Keratinocyte (primary cell): ENCODE measurements at regions not wholly inside any gene's neighbourhood (a gene's known extent, or its start where the extent isn't known, plus 50 kb on each side); places are given as distances from the start of the nearest gene placed in this dataset.

Experiments
- DNase-seq: peaks from one replicate; pipeline ENCODE4 v3.0.0-alpha.2; 2011; ENCODE audit warnings: low read depth, missing footprints, low spot score
- FAIRE-seq: peaks from 2 replicates; lab custom pipeline; 2011; peaks lifted over from hg19 to GRCh38; lab: Jason Lieb, UNC
- H2AFZ ChIP-seq: 2 replicates; pipeline ENCODE4 v1.6.0; 2012; ENCODE audit warnings: low read length, control low read depth, inconsistent platforms; ENCODE audit not compliant: control insufficient read depth
- H3K27ac ChIP-seq: 2 replicates; pipeline ENCODE4 v1.5.1; 2011; ENCODE audit warnings: low read length; ENCODE audit not compliant: control insufficient read depth, insufficient read depth
- H3K27me3 ChIP-seq: 3 replicates; pipeline ENCODE4 v1.6.0; 2011; ENCODE audit warnings: low read length; ENCODE audit not compliant: control insufficient read depth, insufficient read depth; ENCODE audit errors: extremely low read depth
- H3K36me3 ChIP-seq, 2 experiments: 2 replicates in 1 of 2; 3 replicates in 1 of 2; pipeline ENCODE4 v1.5.1; 2011; ENCODE audit warnings: low read length in 2 of 2, mild to moderate bottlenecking in 1 of 2; ENCODE audit not compliant: control insufficient read depth in 2 of 2, insufficient read depth in 2 of 2; ENCODE audit errors: extremely low read depth in 1 of 2
- H3K4me1 ChIP-seq: 3 replicates; pipeline ENCODE4 v1.5.1; 2011; ENCODE audit warnings: low read length; ENCODE audit not compliant: control insufficient read depth, insufficient read depth; ENCODE audit errors: extremely low read depth
- H3K4me2 ChIP-seq: 3 replicates; pipeline ENCODE4 v1.6.0; 2011; ENCODE audit warnings: low read depth, low read length; ENCODE audit not compliant: control insufficient read depth, insufficient read depth; ENCODE audit errors: extremely low read depth
- H3K4me3 ChIP-seq, 3 experiments: fragments of 200-600 bp in 1 of 3; sonication (generic) in 1 of 3; 2 replicates in 2 of 3; 3 replicates in 1 of 3; pipeline ENCODE4 v1.5.1; 2011 to 2016; ENCODE audit warnings: low read length in 3 of 3, mild to moderate bottlenecking in 3 of 3, control low read depth in 2 of 3, inconsistent platforms in 1 of 3, low read depth in 1 of 3, mixed read lengths in 1 of 3, mixed run types in 1 of 3, moderate library complexity in 1 of 3; ENCODE audit not compliant: control insufficient read depth in 2 of 3, insufficient read depth in 2 of 3; ENCODE audit errors: extremely low read depth in 1 of 3
- H3K79me2 ChIP-seq: 2 replicates; pipeline ENCODE4 v1.6.0; 2012; ENCODE audit warnings: low read length; ENCODE audit not compliant: control insufficient read depth, insufficient read depth
- H3K9ac ChIP-seq: 3 replicates; pipeline ENCODE4 v1.6.0; 2011; ENCODE audit warnings: low read length; ENCODE audit not compliant: control insufficient read depth, insufficient read depth; ENCODE audit errors: extremely low read depth
- H3K9me1 ChIP-seq: 3 replicates; pipeline ENCODE4 v1.6.0; 2011; ENCODE audit warnings: low read length; ENCODE audit not compliant: control insufficient read depth, insufficient read depth; ENCODE audit errors: extremely low read depth
- H3K9me3 ChIP-seq: 2 replicates; pipeline ENCODE4 v1.5.1; 2012; ENCODE audit warnings: low read depth, low read length; ENCODE audit not compliant: control insufficient read depth
- H4K20me1 ChIP-seq: 3 replicates; pipeline ENCODE4 v1.6.0; 2011; ENCODE audit warnings: low read length; ENCODE audit not compliant: control insufficient read depth, insufficient read depth; ENCODE audit errors: extremely low read depth
- CTCF ChIP-seq, 3 experiments: IDR thresholded peaks in 1 of 3; conservative IDR thresholded peaks in 1 of 3; optimal IDR thresholded peaks in 1 of 3; 2 replicates in 2 of 3; 3 replicates in 1 of 3; pipeline versions ENCODE3 to v1.5.1; 2011; ENCODE audit warnings: low read length in 3 of 3, mild to moderate bottlenecking in 3 of 3, moderate library complexity in 2 of 3, control low read depth in 1 of 3, inconsistent platforms in 1 of 3; ENCODE audit not compliant: insufficient read depth in 2 of 3; ENCODE audit errors: extremely low read depth in 1 of 3
- EZH2 ChIP-seq: IDR thresholded peaks from one replicate; pipeline ENCODE4 v1.6.1; 2012; ENCODE audit warnings: inconsistent platforms, mild to moderate bottlenecking, low read length, moderate library complexity
- dilution Hi-C: fragments of 300-500 bp; cut with MboI; formaldehyde crosslinking; loops from one replicate; pipeline ENCODE4 v1.7.0; 2020; ENCODE audit warnings: low sequenced_read_pairs; ENCODE audit not compliant: extremely low pct_ligation_motif_present

- dilution Hi-C loops = no loop called here
These were observed 1201.9 kb downstream of the BRINP3 start for GRCh38 chr1:189275796-189276195.

GRCh38 chr1:189289346-189289745 lies 1188.3 kb downstream of the BRINP3 start:
- no peak overlapping the region for H3K27ac ChIP-seq
- H3K79me2 ChIP-seq = no peaks in the 10 kb centered on the region
- H2AFZ ChIP-seq = no peak overlapping the region
- TF ChIP-seq CTCF (optimal IDR thresholded peaks at IDR 0.05 in 1 of 3, IDR thresholded peaks at IDR 0.05 in 1 of 3, conservative IDR thresholded peaks at IDR 0.05 in 1 of 3; ENCODE audit: extremely low read depth in 1 of 3, insufficient read depth in 2 of 3, low read length in 3 of 3) (no peak), EZH2 (no peak)
- no peak overlapping the region for H3K9ac ChIP-seq
- H4K20me1 ChIP-seq = no peaks in the 10 kb centered on the region
- H3K27me3 ChIP-seq = no peaks in the 10 kb centered on the region
- FAIRE-seq (no peak), DNase-seq (no peak)
- H3K4me3 ChIP-seq = no peak overlapping the region
- H3K4me1 ChIP-seq = no peaks in the 10 kb centered on the region
- no peaks in the 10 kb centered on the region for H3K9me1 ChIP-seq
- no peaks in the 10 kb centered on the region for H3K36me3 ChIP-seq
- no peak overlapping the region for H3K4me2 ChIP-seq
- H3K9me3 ChIP-seq = no peaks in the 10 kb centered on the region
- dilution Hi-C loops = no loop called here

More at GRCh38 chr1:189275796-189276195, 1201.9 kb downstream of the BRINP3 start:
- FAIRE-seq (no peak), DNase-seq (no peak)
- Histone ChIP-seq H3K4me2 (no peak overlapping the region), H3K36me3 (no peaks in the 10 kb centered on the region), H3K9me3 (no peaks in the 10 kb centered on the region), H3K9ac (no peak overlapping the region), H3K27ac (no peak overlapping the region), H3K27me3 (no peaks in the 10 kb centered on the region), H2AFZ (no peak overlapping the region), H3K79me2 (no peaks in the 10 kb centered on the region), H3K4me3 (no peak overlapping the region), H3K9me1 (no peaks in the 10 kb centered on the region), H3K4me1 (no peaks in the 10 kb centered on the region), H4K20me1 (no peaks in the 10 kb centered on the region)
- TF ChIP-seq CTCF (optimal IDR thresholded peaks at IDR 0.05 in 1 of 3, IDR thresholded peaks at IDR 0.05 in 1 of 3, conservative IDR thresholded peaks at IDR 0.05 in 1 of 3; ENCODE audit: extremely low read depth in 1 of 3, insufficient read depth in 2 of 3, low read length in 3 of 3) (no peak), EZH2 (no peak)
